ENCODE measurements at regions not wholly inside any gene's neighbourhood (a gene's known extent, or its start where the extent isn't known, plus 50 kb on each side); places are given as distances from the start of the nearest gene placed in this dataset.
A peak's percentile ranks its signal among the peaks of the same experiment; 100 is the strongest.

DNA sequence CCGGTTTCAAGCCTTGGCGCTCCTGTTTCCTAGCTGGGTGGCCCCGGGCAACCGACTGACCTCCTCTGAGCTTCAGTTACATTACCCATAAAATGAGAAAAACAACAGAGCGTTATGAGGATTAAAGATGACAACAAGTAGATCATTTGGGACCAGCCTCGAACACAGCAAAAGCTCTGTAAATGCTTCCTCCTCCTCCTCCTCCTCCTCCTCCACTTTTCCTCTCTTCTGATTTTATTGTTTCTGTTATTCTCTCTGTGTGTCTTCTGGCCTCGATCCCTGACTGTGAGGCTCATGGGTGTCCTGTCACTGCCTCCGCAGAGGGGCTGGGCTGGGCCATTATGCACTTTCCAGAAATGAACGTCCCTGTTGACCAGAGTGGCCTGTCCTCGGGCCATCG is 176.2 kb downstream of the URI1 start:
- no peak overlapping the region for H3K4me3 ChIP-seq
- no peaks in the 10 kb centered on the region for H3K36me3 ChIP-seq
- H3K27ac ChIP-seq = no peak overlapping the region
- 87% methylated on average over 11 of the region's 11 CpGs for WGBS
- no peak for DNase-seq (ENCODE audit: low spot score in 2 of 2)
- no peaks in the 10 kb centered on the region for H3K4me1 ChIP-seq
- no peak for TF ChIP-seq POLR2A (IDR thresholded peaks at IDR 0.05)
- TF ChIP-seq, protein P1, sequence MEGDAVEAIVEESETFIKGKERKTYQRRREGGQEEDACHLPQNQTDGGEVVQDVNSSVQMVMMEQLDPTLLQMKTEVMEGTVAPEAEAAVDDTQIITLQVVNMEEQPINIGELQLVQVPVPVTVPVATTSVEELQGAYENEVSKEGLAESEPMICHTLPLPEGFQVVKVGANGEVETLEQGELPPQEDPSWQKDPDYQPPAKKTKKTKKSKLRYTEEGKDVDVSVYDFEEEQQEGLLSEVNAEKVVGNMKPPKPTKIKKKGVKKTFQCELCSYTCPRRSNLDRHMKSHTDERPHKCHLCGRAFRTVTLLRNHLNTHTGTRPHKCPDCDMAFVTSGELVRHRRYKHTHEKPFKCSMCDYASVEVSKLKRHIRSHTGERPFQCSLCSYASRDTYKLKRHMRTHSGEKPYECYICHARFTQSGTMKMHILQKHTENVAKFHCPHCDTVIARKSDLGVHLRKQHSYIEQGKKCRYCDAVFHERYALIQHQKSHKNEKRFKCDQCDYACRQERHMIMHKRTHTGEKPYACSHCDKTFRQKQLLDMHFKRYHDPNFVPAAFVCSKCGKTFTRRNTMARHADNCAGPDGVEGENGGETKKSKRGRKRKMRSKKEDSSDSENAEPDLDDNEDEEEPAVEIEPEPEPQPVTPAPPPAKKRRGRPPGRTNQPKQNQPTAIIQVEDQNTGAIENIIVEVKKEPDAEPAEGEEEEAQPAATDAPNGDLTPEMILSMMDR (IDR thresholded peaks at IDR 0.05) = no peak
- peaks cover 13% of the 10 kb centered on the region for H3K27me3 ChIP-seq
- H3K9me3 ChIP-seq = no peaks in the 10 kb centered on the region

DNA sequence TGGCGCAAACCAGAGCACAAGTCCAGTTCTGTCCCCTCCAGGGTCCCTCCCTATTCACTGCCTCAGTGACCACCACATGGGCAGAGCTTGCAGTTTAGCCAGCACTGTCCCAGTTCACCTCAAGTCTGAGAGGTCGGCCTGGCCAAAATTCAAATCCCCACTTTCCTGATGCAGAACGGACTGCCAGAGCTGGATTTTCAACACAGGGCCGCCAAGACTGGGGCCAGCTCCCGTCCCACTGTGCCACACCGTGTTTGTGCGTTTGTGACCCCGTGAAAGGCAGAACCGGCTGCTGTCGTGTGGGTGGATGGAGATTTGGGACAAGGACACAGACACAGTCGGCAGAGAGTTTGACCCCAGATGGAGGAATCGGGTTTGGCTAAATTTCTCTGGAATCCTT is 176.7 kb downstream of the URI1 start:
- Histone ChIP-seq H3K4me1 (no peaks in the 10 kb centered on the region), H3K36me3 (no peaks in the 10 kb centered on the region), H3K9me3 (no peaks in the 10 kb centered on the region), H3K27ac (no peak overlapping the region), H3K4me3 (no peak overlapping the region), H3K27me3 (peaks cover 12% of the 10 kb centered on the region)
- WGBS = 84% methylated on average over 12 of the region's 12 CpGs
- no peak for DNase-seq (ENCODE audit: low spot score in 2 of 2)
- TF ChIP-seq POLR2AphosphoS5 (IDR thresholded peaks at IDR 0.05) = no peak
- TF ChIP-seq, protein P1 (IDR thresholded peaks at IDR 0.05) = no peak
- no peak for TF ChIP-seq EP300 (IDR thresholded peaks at IDR 0.05)
- TF ChIP-seq POLR2A (IDR thresholded peaks at IDR 0.05) = no peak

DNA sequence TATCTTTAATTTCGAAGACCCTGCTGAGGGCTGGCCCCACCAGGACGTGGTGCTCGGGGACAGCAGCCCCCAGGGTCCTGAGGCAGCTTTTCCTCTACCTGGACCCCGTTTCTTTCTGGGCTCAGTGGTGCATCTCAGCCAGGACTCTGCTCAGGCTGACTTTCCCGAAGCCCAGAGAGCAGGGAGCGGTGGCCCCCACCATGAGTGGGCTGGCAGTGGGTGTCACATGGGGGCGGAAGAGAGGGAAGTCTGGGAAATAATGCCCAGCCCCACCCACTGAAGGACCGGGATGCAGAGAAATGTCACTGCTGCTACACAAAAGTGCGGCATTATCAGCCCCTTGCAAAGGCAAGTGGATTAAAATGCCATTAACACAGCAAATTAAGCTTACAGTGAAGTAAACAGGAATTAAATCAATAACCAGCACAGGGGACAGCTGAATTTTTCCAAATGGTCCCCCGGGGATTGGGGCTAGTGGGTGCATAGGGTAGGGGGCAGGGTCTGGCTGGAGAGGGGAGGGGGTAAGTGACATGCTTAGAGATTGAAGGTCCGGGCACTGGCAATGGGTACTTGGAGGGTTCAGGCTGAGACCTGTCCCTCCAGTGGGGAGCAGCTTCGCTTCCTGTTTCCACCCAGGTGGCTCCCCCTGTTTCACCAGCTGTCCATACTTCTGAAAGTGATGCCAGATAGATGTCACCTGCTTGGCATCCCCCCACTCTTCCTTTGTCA is 177.3 kb downstream of the URI1 start:
- Histone ChIP-seq H3K36me3 (no peaks in the 10 kb centered on the region), H3K4me1 (no peaks in the 10 kb centered on the region), H3K27me3 (peaks cover 8% of the 10 kb centered on the region), H3K4me3 (no peak overlapping the region), H3K27ac (no peak overlapping the region), H3K9me3 (no peaks in the 10 kb centered on the region)
- TF ChIP-seq, protein P1 (IDR thresholded peaks at IDR 0.05) = no peak
- TF ChIP-seq POLR2A (IDR thresholded peaks at IDR 0.05) = no peak
- no peak for TF ChIP-seq POLR2AphosphoS5 (IDR thresholded peaks at IDR 0.05)
- no peak for DNase-seq (ENCODE audit: low spot score in 2 of 2)
- WGBS = 71% methylated on average over 12 of the region's 12 CpGs

DNA sequence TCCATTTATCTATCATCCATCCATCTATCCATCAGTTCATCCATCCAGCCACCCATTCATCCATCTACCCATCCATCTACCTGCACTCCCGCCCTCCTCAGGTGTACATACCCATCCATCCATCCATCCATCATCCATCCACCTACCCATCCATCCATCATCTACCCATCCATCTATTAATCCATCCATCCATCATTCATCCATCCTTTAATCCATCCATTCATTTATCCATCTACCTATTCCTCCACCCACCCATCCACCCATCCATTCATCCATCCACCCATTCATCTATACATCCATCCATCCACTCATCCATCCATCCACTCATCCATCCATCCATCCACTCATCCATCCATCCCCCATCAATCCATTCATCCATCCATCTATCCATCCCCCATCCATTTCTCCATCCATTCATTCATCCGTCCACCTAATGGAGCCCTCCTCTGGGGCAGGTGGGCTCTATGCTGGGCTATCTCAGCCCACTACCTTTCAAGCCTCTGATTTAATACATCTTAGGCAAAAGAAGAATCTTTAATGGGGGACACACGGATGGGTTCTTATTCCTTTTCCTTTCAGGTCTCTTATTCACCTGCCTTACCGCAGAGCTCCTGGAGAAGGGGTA is 178.9 kb downstream of the URI1 start:
- DNase-seq (ENCODE audit: low spot score in 2 of 2) = no peak
- 95% methylated on average over 4 of the region's 4 CpGs for WGBS
- peaks cover 8% of the 10 kb centered on the region for H3K27me3 ChIP-seq

DNA sequence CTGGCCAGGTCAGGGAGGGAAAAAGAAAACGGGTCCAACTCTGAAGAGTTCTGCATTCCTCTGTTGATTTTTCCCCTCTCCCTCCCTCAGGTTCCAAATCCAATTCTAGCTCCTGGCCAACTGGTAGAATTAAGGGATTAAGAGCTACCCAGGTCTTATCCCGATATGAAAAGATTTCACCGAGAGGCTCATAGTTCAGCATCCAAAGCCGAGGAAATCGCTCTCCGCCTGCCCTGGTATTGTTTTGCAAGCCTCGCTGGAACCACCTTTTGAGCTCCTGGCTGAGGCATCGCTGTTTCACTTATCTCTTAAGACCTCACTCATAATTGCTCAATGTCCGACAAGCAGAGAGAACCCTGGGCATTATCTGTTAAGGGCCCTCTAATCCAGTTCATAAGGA is 180.4 kb downstream of the URI1 start:
- TF ChIP-seq EP300 (IDR thresholded peaks at IDR 0.05) (no peak), POLR2A (IDR thresholded peaks at IDR 0.05) (no peak), POLR2AphosphoS5 (IDR thresholded peaks at IDR 0.05) (no peak)
- TF ChIP-seq, protein P1 (IDR thresholded peaks at IDR 0.05) = no peak
- Histone ChIP-seq H3K27me3 (peaks cover 8% of the 10 kb centered on the region), H3K27ac (no peak overlapping the region), H3K4me1 (no peaks in the 10 kb centered on the region), H3K9me3 (no peaks in the 10 kb centered on the region), H3K4me3 (no peak overlapping the region), H3K36me3 (no peaks in the 10 kb centered on the region)
- DNase-seq (ENCODE audit: low spot score in 2 of 2) = no peak
- WGBS = 90% methylated on average over 9 of the region's 9 CpGs

More for the DNA sequence above, 178.9 kb downstream of the URI1 start:
- no peaks in the 10 kb centered on the region for H3K36me3 ChIP-seq
- no peak overlapping the region for H3K27ac ChIP-seq
- no peaks in the 10 kb centered on the region for H3K9me3 ChIP-seq
- TF ChIP-seq POLR2A (IDR thresholded peaks at IDR 0.05) (no peak), EP300 (IDR thresholded peaks at IDR 0.05) (no peak)
- TF ChIP-seq, protein P1 (IDR thresholded peaks at IDR 0.05) = peak in 1 of 2 donors; percentile 7
- H3K4me1 ChIP-seq = no peaks in the 10 kb centered on the region
- H3K4me3 ChIP-seq = no peak overlapping the region
